GM19240 (cell line): ENCODE measurements at regions not wholly inside any gene's neighbourhood (a gene's known extent, or its start where the extent isn't known, plus 50 kb on each side); places are given as distances from the start of the nearest gene placed in this dataset.
A peak's percentile ranks its signal among the peaks of the same experiment; 100 is the strongest.

Source experiments
- DNase-seq: peaks from one replicate; pipeline ENCODE4 v3.0.0; 2011; ENCODE audit warnings: low spot score; ENCODE audit not compliant: insufficient read length

DNA sequence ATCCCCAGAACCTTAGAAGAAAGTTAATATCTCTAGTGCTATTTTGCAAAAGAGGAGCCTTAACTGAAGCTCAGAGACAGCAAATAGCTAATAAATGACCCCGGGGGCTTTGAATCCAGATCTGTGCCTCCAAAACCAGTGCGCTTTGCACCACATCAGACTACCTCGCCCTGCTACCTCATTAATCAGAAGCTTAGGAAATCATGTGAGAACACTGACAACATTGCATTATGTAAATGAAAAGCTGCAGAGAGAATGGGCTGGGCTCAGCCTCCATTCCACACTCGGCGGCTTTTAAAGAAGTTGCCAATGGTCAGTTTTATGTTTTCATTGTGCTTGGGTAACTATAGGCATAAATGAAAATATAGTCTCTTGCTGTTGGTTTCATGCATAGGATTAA is 54.0 kb upstream of the STMND1 start:
- DNase-seq: no peak

DNA sequence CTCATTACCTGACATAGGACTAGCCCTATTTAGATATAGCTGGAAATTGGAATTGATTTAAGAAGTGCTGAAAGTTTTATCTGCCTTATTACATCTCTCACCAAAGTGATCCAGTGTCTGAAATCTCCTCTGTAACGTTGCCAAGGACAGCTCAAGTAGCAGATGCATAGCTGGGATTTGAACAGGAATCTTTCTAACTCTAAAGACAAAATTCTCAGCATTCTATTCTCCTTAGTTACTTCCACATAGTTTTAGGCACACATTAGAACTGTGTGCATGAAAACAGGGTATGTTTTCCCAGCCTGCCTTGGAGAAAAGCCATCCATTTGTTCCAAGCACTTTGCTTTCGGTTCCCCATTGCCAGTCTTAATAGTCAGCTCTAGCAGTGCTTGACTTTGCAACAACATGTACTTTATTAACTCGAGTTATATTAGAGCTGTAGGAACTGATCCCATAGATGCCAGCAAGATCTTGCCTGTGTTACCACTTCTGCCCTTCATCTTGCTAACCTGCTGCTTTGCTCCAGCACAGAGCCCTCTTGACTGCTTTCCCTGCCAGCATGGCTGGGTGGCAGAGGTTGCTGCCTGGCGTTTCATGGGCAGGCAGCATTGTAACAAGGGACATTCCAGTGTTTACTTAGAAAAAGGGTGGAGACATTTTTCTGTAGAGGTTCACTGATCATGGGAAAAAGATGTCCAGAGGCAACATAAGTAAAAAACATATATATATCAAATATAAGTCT is 56.1 kb upstream of the STMND1 start:
- DNase-seq: no peak

DNA sequence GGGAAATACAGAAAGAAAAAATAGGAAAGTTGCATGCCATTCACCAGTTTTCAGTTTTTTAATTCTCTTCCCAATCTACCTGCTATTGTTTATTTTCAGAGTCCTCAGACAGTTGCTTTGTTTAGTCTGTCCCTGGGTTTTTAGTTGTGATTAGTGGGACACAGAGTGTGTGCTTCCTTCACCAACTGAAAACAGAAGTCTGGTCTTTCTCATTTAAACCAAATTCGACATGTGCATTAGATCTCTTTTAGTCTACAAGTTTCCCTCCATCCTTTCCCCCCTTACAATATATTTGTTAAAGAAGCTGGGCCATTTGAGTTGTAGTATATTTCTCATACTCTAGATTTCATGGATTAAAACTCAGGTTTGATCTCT is 58.7 kb upstream of the STMND1 start:
- DNase-seq: no peak

DNA sequence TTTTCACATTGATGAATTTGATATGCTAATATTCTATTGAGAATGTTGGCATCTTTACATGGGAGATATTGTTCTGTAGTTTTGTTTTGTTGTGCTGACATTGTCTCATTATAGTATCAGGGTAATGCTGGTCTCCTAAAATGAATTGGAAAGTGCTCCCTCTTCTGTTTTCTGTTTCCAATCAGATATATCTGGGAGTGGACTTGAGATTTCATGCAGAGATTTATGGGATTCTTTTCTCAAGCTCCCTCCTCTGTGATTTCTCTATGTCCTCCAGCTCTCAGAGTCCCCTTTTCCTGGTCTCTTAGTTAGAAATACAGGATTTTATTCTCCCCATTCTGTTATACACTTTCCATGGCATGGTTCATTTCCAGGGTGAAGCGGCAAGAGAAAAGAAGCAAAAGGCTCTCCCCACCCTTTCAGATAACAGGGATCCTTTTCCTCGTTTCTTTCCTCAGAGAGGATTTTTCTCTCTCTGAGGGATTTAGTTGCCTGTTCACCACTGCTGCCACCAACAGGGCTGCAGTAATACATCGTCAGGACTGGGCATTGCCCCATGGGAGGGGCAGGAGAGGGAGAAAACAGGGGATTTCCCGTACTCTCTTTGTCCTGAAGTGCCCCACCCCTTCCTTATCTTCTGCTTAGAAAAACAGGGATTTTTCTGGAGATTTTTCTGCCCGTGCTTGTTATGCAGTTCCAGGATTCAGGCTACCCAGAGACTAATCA is 59.3 kb upstream of the STMND1 start:
- no peak for DNase-seq

DNA sequence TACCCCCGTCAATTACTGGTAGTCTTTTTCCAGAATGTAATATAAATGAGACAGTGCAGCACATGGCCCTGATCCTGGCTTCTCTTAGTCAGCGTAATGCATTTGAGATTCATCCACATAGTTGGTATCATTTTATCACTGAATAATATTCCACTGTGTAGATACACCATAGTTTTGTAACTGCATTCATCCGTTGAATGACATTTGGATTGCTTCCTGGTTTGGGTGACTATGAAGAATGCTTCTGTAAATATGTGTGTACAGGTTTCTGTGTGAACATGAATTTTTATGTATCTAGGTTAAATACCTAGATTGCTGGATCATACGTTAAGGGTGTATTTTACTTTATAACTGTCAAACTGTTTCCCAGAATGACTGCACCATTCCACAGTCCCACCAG is 62.6 kb upstream of the STMND1 start:
- no peak for DNase-seq

DNA sequence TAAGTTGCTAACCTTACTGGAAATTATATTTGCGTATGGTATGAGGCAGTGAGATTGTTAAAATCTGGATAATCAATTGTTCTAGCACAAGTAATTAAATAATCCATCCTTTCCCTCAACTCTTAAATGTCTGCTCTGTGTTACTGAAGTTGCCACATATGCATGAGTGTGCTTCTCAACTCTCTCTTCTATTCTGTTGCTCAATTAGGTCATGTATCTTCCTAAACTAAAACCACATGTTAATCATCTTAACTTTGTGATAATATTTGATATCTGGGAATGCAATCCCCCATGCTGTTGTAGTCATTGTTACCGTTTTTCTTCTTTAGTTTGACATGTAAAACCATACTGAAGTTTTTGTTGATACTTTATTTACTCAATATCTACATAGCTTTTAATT is 63.5 kb upstream of the STMND1 start:
- DNase-seq: no peak

DNA sequence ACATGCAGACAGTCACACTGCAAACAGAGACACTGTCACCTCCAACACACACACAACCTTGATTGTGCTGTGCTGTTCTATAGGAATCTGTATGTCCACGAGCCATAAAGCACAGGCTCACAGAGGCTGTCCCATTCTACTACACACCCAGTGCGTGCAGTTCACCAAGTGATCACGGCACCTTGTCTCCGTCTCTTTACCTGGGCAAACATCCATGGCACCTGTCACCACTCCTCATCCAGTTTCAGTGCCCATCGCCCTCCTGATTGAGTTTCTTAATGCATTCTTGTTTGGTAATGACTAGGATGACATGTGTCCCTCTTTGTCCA is 65.8 kb upstream of the STMND1 start:
- no peak for DNase-seq

DNA sequence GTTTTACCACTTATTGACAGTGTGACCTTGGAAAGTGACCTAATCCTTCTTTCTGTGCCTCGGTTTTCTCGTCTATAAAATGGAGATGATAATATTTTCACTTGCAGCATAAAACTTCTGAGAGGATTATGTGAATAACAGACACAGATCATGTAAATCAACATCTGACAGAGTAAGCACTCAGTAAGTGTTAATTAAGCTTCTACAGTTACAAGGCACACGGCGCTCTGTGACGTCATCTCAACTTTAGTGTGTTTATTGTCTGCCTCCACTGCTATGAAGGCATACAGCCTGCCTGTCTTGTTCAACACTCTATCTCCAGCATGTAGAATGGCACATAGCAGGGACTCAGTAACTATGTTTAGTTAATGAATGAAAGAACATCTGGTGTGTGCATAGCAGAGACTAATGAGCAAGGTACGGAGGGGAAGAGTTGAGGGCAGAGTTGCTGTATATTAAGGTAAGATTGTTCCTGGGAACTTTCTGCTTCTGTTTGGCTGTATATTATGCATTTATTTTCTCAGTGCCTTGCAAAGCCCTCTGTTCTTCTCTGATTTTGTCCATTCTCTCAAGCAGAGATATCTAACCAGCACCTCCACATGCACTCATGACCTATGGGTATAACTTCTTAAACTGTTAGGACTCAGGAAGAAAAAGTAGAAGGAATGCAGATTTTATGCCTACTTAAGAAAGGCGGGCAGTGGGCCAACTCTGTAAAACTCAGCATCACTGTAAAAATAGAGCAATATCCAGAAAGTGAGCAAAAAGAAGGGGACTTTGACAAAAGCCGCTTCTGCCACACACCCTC is 66.4 kb upstream of the STMND1 start:
- no peak for DNase-seq

DNA sequence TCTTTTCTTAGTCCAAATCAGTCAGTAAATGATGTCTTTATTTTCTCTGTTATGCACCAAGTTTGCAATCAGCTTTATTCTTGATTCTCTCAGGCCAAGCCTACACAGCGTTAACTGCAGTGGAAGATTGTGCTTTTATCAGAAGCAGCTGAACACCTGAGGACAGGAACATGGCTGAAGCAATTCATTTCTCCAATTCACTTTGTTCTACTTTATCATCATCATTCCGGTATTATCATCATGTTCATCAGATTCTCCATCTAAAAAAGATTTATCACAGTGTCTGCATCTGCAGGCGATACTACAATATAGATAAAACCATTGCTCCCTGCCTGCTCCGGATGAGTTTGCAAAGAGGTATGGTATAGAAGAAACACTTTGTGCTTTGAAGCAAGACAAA is 68.1 kb upstream of the STMND1 start:
- no peak for DNase-seq

DNA sequence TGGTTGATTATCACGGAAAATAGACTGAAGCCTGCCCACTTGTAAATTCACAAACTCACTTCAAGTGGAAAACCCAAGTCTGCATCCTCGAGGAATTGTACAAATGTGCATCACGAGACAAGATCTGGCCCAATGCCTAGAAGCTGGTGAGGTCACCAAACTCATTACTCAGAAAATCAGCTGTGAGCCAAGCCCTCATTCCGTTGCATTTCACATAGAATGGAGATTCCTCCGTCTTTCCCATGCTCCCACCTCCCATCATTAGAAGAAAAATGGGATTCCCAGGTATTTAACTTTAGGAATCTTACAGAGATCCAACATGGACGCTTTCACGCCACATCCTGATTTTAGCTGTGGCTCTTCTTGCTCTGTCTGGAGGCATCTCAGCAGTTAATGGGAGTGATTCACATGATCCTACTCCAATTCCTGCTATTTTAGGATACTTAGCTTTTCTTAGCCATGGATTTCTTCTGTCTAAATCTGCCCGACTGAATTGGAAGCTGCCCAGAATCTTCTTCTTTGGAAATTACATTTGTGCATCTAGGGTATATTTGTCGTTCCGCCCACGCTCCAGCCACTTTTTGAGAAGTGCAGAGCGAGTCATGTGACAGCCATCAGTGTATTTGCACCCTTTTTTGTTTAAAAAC is 68.7 kb upstream of the STMND1 start:
- no peak for DNase-seq

DNA sequence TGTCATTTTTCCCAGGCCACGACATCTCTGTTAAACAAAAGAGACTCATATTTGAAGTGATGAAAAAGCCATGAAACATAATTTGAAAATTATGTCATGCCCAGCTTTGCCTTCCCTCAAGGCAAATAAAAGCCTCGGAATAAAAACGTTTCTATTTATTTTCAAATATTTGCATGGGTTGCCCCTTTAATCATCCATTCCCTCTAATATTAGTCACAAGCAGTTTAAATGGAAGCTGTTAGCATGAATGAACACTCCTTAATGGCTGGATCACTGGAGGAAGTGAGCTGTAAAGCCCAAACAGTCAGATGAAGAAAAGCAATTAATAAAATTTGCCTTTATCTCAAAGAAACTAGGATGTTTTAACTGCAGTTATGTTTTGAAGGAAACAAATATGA is 69.3 kb upstream of the STMND1 start:
- no peak for DNase-seq

DNA sequence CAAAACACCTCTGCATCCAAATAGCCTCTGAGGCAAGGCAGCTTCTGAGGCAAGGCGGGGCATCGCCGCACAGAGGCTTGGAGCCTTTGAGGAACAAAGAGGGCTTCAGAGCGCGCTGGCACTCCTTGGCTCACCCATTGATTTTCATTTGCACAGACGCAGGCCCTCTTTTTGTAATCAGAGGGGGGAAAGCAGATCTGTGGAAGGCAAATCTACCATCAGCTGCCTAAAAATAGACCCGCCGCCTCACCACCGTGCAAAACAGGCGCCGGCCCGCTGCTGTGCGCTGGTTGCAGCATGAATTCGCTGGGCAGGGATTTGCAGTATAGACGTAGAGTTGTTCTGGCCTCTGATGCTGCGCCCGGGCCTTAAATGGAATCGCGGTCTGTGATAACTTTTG is 69.9 kb upstream of the STMND1 start:
- no peak for DNase-seq

DNA sequence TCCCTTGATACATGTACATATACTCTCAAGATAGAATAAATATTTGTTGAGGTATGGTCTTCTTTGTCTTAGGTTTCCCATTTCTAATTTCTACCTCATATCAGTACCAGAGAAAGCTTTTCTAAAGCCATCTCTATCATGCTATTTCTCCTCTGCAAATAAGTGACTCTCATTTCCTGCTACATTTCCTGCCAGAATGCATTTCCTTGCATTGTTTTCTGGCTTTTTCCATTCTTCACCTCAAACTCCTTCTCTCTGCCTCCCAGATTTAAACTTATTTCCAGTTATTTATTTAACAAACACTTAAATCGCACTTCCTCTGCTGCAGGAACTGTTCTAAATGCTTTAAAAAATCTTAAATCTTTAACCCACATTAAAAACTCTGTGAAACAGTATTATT is 74.4 kb upstream of the STMND1 start:
- DNase-seq: no peak

DNA sequence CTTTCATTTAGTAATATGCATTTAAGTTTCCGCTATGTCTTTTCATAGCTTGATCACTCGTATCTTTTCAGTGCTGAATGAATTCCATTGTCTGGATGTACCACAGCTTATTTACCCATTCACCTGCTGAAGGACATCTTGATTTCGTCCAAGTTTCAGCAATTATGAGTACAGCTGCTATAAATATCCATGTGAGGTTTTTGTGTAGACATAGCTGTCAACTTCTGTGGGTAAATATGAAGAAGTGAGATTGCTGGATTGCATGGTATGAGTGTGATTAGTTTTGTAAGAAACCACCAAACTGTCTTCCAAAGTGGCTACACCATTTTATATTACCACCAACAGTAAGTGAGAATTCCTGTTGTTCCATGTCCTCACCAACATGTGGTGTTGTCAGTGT is 79.2 kb upstream of the STMND1 start:
- DNase-seq: no peak

DNA sequence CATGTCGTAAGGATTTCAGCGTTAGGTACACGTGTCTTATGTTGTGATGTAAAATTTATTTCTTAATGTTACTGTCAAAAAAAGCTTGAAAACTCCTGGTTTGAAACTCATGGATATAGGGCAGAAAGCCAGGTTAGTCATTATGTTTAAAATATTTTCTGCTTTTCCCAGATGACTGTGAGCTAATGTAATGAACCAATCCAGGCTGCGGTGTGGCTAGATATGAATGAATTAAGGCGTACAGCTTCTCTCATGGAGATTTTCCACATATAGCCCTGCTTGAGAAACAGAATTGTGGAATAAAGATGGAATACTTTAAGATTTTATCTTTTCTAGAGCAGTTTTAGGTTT is 80.3 kb upstream of the STMND1 start:
- DNase-seq: no peak

DNA sequence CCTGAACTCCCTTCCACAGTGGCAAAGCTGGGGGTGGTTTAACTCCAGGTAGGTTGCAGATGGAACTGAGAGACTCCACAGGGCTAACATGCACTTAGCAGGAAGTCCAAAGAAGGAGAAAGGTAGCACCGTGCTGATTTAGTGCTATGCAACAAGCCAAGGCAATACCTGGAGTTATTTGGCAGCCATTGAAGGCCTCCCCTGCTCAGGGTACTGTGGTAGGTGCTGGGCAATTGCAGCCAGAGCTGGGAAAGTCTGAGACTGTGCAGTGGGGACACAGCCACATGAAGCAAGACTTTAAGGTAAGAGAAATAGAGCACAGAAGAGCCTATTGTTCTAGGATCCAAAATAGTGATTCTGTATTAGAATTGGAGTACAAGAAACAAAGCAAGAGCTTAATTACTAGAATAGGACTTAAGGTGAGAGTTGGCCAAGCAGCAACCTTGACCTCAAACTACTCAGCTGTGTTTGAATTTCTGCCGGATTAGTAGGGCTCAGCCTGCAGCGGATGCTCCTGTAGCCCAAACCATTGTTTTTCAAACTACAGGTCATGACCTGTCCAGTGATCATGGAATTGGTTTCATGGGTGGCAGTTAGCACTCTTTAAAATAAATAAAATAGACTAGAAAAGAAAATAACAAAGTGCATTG is 80.8 kb upstream of the STMND1 start:
- DNase-seq: no peak

DNA sequence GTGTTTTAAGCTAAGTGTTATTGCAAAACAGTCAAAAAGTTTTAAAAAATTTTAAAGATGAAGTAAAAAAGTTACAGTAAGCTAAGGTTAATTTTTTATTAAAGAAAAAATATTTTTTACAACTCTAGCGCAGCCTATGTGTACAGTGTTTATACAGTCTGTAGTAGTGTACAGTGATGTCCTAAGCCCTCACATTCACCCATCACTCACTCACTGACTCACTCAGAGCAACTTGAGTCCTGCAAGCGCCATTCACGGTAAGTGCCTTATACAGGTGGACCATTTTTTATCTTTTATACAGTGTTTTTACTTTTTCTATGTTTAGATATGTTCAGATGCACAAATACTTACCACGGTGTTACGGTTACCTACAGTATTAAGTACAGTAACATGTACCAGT is 83.4 kb upstream of the STMND1 start:
- no peak for DNase-seq

DNA sequence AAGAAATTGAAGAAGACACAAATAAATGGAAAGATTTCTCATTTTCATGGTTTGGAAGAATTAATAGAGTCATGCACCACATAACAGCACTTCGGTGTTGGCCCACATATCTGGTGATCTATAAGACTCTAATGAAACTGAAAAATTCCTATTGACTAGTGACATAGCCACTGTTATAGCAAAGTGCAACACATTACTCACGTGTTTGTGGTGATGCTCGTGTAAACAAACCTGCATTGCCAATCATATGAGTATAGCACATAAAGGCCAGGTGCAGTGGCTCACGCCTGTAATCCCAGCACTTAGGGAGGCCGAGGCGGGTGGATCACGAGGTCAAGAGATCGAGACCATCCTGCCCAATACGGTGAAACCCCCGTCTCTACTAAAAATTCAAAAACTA is 84.4 kb upstream of the STMND1 start:
- DNase-seq: no peak

DNA sequence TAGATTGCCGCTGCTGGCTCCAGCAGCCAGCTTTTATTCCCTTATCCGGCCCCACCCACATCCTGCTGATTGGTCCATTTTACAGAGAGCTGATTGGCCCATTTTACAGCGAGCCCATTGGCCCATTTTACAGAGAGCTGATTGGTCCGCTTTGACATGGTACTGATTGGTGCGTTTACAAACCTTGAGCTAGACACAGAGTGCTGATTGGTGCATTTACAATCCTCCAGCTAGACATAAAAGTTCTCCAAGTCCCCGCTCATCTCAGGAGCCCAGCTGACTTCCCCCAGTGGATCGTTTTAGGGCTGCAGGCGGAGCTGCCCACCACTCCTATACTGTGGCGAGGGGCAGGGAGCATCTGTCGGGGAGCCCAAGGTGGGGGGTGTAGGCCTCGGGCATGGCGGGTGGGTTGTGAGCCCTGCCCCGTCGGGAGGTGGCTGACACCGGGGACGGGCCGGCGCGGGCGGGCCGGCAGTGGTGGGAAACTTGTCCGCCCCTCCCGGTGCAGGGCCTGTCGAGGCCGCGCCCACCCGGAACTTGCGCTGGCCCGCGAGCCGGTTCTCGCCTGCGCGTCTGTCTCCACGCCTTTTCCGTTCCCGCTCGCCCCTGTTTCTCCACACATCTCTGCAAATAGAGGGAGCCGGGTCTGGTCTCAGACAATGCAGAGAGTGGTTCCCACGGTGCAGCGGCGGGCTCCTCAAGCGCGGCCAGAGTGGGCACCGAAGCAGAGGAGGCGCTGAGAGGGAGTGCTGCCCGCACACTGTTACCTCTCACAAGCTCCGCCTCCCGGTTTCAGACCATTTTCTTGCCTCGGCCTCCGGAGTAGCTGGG is 86.1 kb upstream of the STMND1 start:
- DNase-seq: no peak

DNA sequence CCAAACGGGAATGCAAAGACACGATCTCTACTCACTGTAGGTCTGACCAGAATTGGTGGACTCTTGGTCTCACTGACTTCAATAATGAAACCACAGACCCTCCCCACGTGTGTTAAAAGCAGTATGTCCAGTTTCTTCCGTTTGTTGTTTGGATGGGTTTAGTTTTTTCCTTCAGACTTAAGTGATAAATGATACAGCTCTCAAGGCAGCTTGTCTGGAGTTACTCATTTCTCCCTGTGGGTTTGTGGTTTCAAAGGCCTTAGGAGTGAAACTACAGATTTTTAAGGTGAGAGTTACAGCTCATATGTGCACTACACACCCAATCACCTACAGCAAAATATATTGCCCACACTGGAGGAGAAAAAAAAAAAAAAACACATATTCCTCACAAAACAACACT is 86.7 kb upstream of the STMND1 start:
- peak; percentile 7 for DNase-seq

DNA sequence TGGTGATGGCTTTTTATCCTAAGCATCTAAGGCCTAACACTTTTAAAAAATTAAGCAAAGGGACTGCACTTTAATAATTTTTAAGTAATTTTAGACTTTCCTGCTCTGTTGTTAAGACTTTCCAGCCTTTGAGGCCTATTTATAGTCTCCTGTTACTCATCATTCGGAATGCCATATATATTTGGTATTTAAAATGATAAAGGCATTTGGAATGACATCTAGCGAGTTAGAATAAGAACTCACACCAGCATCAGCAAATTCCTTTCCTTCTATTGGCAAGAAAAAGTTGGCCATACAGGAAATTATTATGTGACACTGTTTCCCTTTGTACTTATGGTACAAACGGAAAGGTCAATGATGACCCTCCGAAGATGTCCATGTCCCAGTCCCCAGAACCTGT is 88.1 kb upstream of the STMND1 start:
- no peak for DNase-seq
